ENCODE measurements at regions not wholly inside any gene's neighbourhood (a gene's known extent, or its start where the extent isn't known, plus 50 kb on each side); places are given as distances from the start of the nearest gene placed in this dataset.

- H4K91ac ChIP-seq (ENCODE audit: insufficient read depth, low read depth, low read length) = no peak overlapping the region
- H2BK20ac ChIP-seq (ENCODE audit: low read depth, low read length) = no peak overlapping the region
- no TSS peak for BruUV-seq (replicated peaks)
- H3K79me1 ChIP-seq (ENCODE audit: low read depth in 1 of 2, low read length in 2 of 2) = no peaks in the 10 kb centered on the region
- no peak overlapping the region for H3K4me3 ChIP-seq (ENCODE audit: insufficient read depth, low read depth, low read length)
- CTCF ChIA-PET = interaction anchor here (0.7 kb wide), 1 partner anchor 155 kb away, joined by 4 read pairs; no protein-coding TSS in a partner anchor
- no peak overlapping the region for H3K14ac ChIP-seq (replicated peaks; ENCODE audit: low read depth, low read length)
- no peak overlapping the region for H3K4ac ChIP-seq (ENCODE audit: low read depth, low read length)
- no peak overlapping the region for H3K18ac ChIP-seq (ENCODE audit: low read depth, low read length)
- no peaks in the 10 kb centered on the region for H3K27me3 ChIP-seq (ENCODE audit: control insufficient read depth, insufficient read depth, low read length)
- no peak overlapping the region for H2BK15ac ChIP-seq (ENCODE audit: low read depth, low read length)
- no peak overlapping the region for H2BK120ac ChIP-seq (ENCODE audit: low read depth, low read length)
- no peaks in the 10 kb centered on the region for H3K9me1 ChIP-seq (ENCODE audit: insufficient read depth, low read length)
- H3K4me2 ChIP-seq (ENCODE audit: low read depth, low read length) = no peak overlapping the region
- no peak overlapping the region for H4K5ac ChIP-seq (ENCODE audit: low read depth, low read length)
- H3K56ac ChIP-seq (ENCODE audit: extremely low read depth, insufficient read depth, low read length) = no peak overlapping the region
- no peak overlapping the region for H2AFZ ChIP-seq (replicated peaks; ENCODE audit: low read length, poor library complexity)
- H4K20me1 ChIP-seq (ENCODE audit: insufficient read depth, low read length) = no peaks in the 10 kb centered on the region
- intact Hi-C loops (cut with micrococcal nuclease) (no loop called here), in situ Hi-C loops (cut with MboI; ENCODE audit: low sequenced_read_pairs) (no loop called here), dilution Hi-C loops (cut with HindIII; ENCODE audit: low sequenced_read_pairs, unreplicated experiment) (no loop called here)
- H4K8ac ChIP-seq (ENCODE audit: low read depth in 2 of 2, low read length in 2 of 2) = no peak overlapping the region
- H3K23ac ChIP-seq (ENCODE audit: low read depth, low read length) = no peak overlapping the region
- POLR2A ChIA-PET (ENCODE audit: unreplicated experiment) = no interaction called here
- TF ChIP-seq POLR2A (IDR thresholded peaks at IDR 0.05; ENCODE audit: low read depth, low read length) = no peak
- TF ChIP-seq SMC3 (IDR thresholded peaks at IDR 0.05; ENCODE audit: low read depth, low read length) = no peak
- TF ChIP-seq BHLHE40 (IDR thresholded peaks at IDR 0.05; ENCODE audit: low read depth, low read length) = no peak
- TF ChIP-seq MAZ (IDR thresholded peaks at IDR 0.05; ENCODE audit: borderline replicate concordance, low read depth, low read length) = no peak
- no peak for TF ChIP-seq RFX5 (IDR thresholded peaks at IDR 0.05; ENCODE audit: low read depth, low read length)
- no peak for TF ChIP-seq RCOR1 (IDR thresholded peaks at IDR 0.05; ENCODE audit: insufficient replicate concordance, low read length)
- no peak for TF ChIP-seq MXI1 (IDR thresholded peaks at IDR 0.05; ENCODE audit: borderline replicate concordance, low read depth, low read length)
- TF ChIP-seq CHD1 (IDR thresholded peaks at IDR 0.05; ENCODE audit: low read depth, low read length) = no peak
- no peak overlapping the region for H2AK5ac ChIP-seq (ENCODE audit: low read depth, low read length)
- ATAC-seq (ENCODE audit: low read depth) (no peak), DNase-seq (no peak)
- H3K9ac ChIP-seq (ENCODE audit: low read depth, low read length) = no peak overlapping the region
- H3K9me3 ChIP-seq (ENCODE audit: control insufficient read depth, insufficient read depth, low read length) = no peaks in the 10 kb centered on the region
- H3K4me1 ChIP-seq (ENCODE audit: control insufficient read depth, insufficient read depth, low read length) = no peaks in the 10 kb centered on the region
- H3K36me3 ChIP-seq (ENCODE audit: control insufficient read depth, insufficient read depth, low read length) = no peaks in the 10 kb centered on the region
- no CpG with 5 or more reads among the region's 5 CpGs for WGBS, 2 experiments (ENCODE audit: extremely low coverage in 2 of 2, insufficient read length in 1 of 2)
- no peak overlapping the region for H2BK5ac ChIP-seq (ENCODE audit: low read depth, low read length, poor library complexity, severe bottlenecking)
- H2AK9ac ChIP-seq (replicated peaks; ENCODE audit: low read depth, low read length, poor library complexity) = no peak overlapping the region
- no peak overlapping the region for H3K27ac ChIP-seq (ENCODE audit: insufficient read depth, low read length)
Observed at GRCh38 chr7:95716357-95717122, 55.8 kb upstream of the DYNC1I1 start.
